ENCODE measurements at regions not wholly inside any gene's neighbourhood (a gene's known extent, or its start where the extent isn't known, plus 50 kb on each side); places are given as distances from the start of the nearest gene placed in this dataset.

- no peak for DNase-seq (ENCODE audit: low read depth, low spot score)
Observed at GRCh38 chr2:144607099-144607498, 87.2 kb upstream of the ZEB2 start.

GRCh38 chr2:144606466-144607095 lies 86.7 kb upstream of the ZEB2 start:
- no peak for DNase-seq (ENCODE audit: low read depth, low spot score)

GRCh38 chr2:144605231-144605840 lies 85.4 kb upstream of the ZEB2 start:
- no peak for DNase-seq (ENCODE audit: low read depth, low spot score)

GRCh38 chr2:144603334-144603733 lies 83.4 kb upstream of the ZEB2 start:
- no peak for DNase-seq (ENCODE audit: low read depth, low spot score)

- DNase-seq (ENCODE audit: low read depth, low spot score) = no peak
Observed at GRCh38 chr2:144598906-144599305, 79.0 kb upstream of the ZEB2 start.

GRCh38 chr2:144597894-144598593 lies 78.1 kb upstream of the ZEB2 start:
- DNase-seq (ENCODE audit: low read depth, low spot score) = no peak

- no peak for DNase-seq (ENCODE audit: low read depth, low spot score)
Observed at GRCh38 chr2:144597388-144597787, 77.5 kb upstream of the ZEB2 start.

GRCh38 chr2:144596073-144596871 lies 76.4 kb upstream of the ZEB2 start:
- no peak for DNase-seq (ENCODE audit: low read depth, low spot score)

GRCh38 chr2:144595686-144596072 lies 75.8 kb upstream of the ZEB2 start:
- no peak for DNase-seq (ENCODE audit: low read depth, low spot score)

GRCh38 chr2:144595279-144595678 lies 75.4 kb upstream of the ZEB2 start:
- DNase-seq (ENCODE audit: low read depth, low spot score) = no peak

GRCh38 chr2:144593803-144594202 lies 73.9 kb upstream of the ZEB2 start:
- no peak for DNase-seq (ENCODE audit: low read depth, low spot score)

GRCh38 chr2:144592500-144593256 lies 72.8 kb upstream of the ZEB2 start:
- DNase-seq (ENCODE audit: low read depth, low spot score) = no peak

- no peak for DNase-seq (ENCODE audit: low read depth, low spot score)
Observed at GRCh38 chr2:144587306-144587705, 67.4 kb upstream of the ZEB2 start.

- DNase-seq (ENCODE audit: low read depth, low spot score) = no peak
Observed at GRCh38 chr2:144586476-144586875, 66.6 kb upstream of the ZEB2 start.

GRCh38 chr2:144583741-144584453 lies 64.0 kb upstream of the ZEB2 start:
- DNase-seq (ENCODE audit: low read depth, low spot score) = no peak

GRCh38 chr2:144583381-144583729 lies 63.4 kb upstream of the ZEB2 start:
- no peak for DNase-seq (ENCODE audit: low read depth, low spot score)

- no peak for DNase-seq (ENCODE audit: low read depth, low spot score)
Observed at GRCh38 chr2:144582651-144583380, 62.9 kb upstream of the ZEB2 start.

GRCh38 chr2:144580521-144581161 lies 60.7 kb upstream of the ZEB2 start:
- DNase-seq (ENCODE audit: low read depth, low spot score) = no peak

- DNase-seq (ENCODE audit: low read depth, low spot score) = no peak
Observed at GRCh38 chr2:144579556-144579955, 59.6 kb upstream of the ZEB2 start.

- DNase-seq (ENCODE audit: low read depth, low spot score) = no peak
Observed at GRCh38 chr2:144578099-144578498, 58.2 kb upstream of the ZEB2 start.
